ENCODE measurements at regions not wholly inside any gene's neighbourhood (a gene's known extent, or its start where the extent isn't known, plus 50 kb on each side); places are given as distances from the start of the nearest gene placed in this dataset.
A peak's percentile ranks its signal among the peaks of the same experiment; 100 is the strongest.
"Not testable (repeated sequence)": the region's sequence is repeated elsewhere in the genome, so short reads cannot be mapped to it uniquely, and the experiment has no call there.

- no peak for DNase-seq
These were observed 188.3 kb downstream of the MIB1 start for GRCh38 chr18:21928925-21929324.

- no peak for DNase-seq
These were observed 189.6 kb downstream of the MIB1 start for GRCh38 chr18:21930177-21930576.

- DNase-seq, result no peak
These were observed 193.6 kb downstream of the MIB1 start for GRCh38 chr18:21933931-21934765.

- DNase-seq, result no peak
These were observed 194.1 kb downstream of the MIB1 start for GRCh38 chr18:21934766-21935015.

- no peak for DNase-seq
These were observed 202.9 kb downstream of the MIB1 start for GRCh38 chr18:21943456-21943855.

- no peak for DNase-seq
These were observed 208.9 kb downstream of the MIB1 start for GRCh38 chr18:21949326-21950015.

GRCh38 chr18:21955757-21956652 lies 213.4 kb upstream of the GATA6 start:
- DNase-seq, result peak; percentile 30 to 85

- DNase-seq, result no peak
These were observed 211.1 kb upstream of the GATA6 start for GRCh38 chr18:21958263-21958662.

GRCh38 chr18:21958707-21959450 lies 210.5 kb upstream of the GATA6 start:
- DNase-seq, result no peak

- DNase-seq, result no peak
These were observed 209.2 kb upstream of the GATA6 start for GRCh38 chr18:21960189-21960588.

- DNase-seq, result no peak
These were observed 206.1 kb upstream of the GATA6 start for GRCh38 chr18:21963336-21963735.

GRCh38 chr18:21968338-21968737 lies 201.1 kb upstream of the GATA6 start:
- no peak for DNase-seq

GRCh38 chr18:21972281-21972680 lies 197.1 kb upstream of the GATA6 start:
- no peak for DNase-seq

- not testable (repeated sequence) for DNase-seq
These were observed 193.4 kb upstream of the GATA6 start for GRCh38 chr18:21975954-21976353.

GRCh38 chr18:21978546-21979170 lies 190.7 kb upstream of the GATA6 start:
- DNase-seq, result no peak

GRCh38 chr18:21979171-21979560 lies 190.2 kb upstream of the GATA6 start:
- DNase-seq, result no peak

GRCh38 chr18:21979759-21980158 lies 189.6 kb upstream of the GATA6 start:
- DNase-seq, result no peak

GRCh38 chr18:21980744-21981143 lies 188.6 kb upstream of the GATA6 start:
- DNase-seq, result no peak

- not testable (repeated sequence) for DNase-seq
These were observed 187.9 kb upstream of the GATA6 start for GRCh38 chr18:21981489-21981888.

GRCh38 chr18:21991081-21991534 lies 178.3 kb upstream of the GATA6 start:
- no peak for DNase-seq

- DNase-seq, result no peak
These were observed 177.5 kb upstream of the GATA6 start for GRCh38 chr18:21991886-21992285.

- DNase-seq, result no peak
These were observed 173.0 kb upstream of the GATA6 start for GRCh38 chr18:21996351-21996826.

Data from inflammatory macrophage treated with lipopolysaccharide for 1 hour (primary cell).